Caco-2 (cell line): ENCODE measurements at regions not wholly inside any gene's neighbourhood (a gene's known extent, or its start where the extent isn't known, plus 50 kb on each side); places are given as distances from the start of the nearest gene placed in this dataset.

ENCODE experiments used
- BruUV-seq: library from RNA; stranded (reverse); fragments of 400-500 nt; replicated peaks from 2 replicates; lab custom pipeline; 2021; lab: Mats Ljungman, UMichigan
- CTCF ChIA-PET: fragments of 300-600 bp; sonication (Branson Sonifier 250); formaldehyde crosslinking; loops from one replicate; lab custom pipeline; 2022; ENCODE audit warnings: antibody characterized with exemption; lab: Charles Lee
- POLR2A ChIA-PET: fragments of 300-600 bp; sonication (Branson Sonifier 250); formaldehyde crosslinking; loops from one replicate; lab custom pipeline; 2022; ENCODE audit warnings: antibody characterized with exemption; lab: Charles Lee
- DNase-seq, 2 experiments: peaks; one replicate each; pipeline versions ENCODE4 v3.0.0 to v3.0.0-alpha.2; 2020 to 2022
- H3K27me3 ChIP-seq: replicated peaks from 2 replicates; pipeline ENCODE4 v1.6.0; 2011; ENCODE audit warnings: low read length; ENCODE audit not compliant: control insufficient read depth, insufficient read depth
- H3K36me3 ChIP-seq: 2 replicates; pipeline ENCODE4 v1.5.1; 2011; ENCODE audit warnings: low read length; ENCODE audit not compliant: control insufficient read depth, insufficient read depth
- H3K4me1 ChIP-seq: fragments of 250-450 bp; sonication (Bioruptor Pico); 2 replicates; pipeline ENCODE4 v1.5.1; 2020; ENCODE audit warnings: mild to moderate bottlenecking
- H3K4me3 ChIP-seq: 2 replicates; pipeline ENCODE4 v1.5.1; 2011; ENCODE audit warnings: low read depth, mild to moderate bottlenecking, control low read depth, low read length
- H3K9me3 ChIP-seq: fragments of 250-450 bp; sonication (Bioruptor Pico); 2 replicates; pipeline ENCODE4 v1.5.1; 2020; ENCODE audit warnings: mild to moderate bottlenecking, moderate library complexity
- H3K27ac Mint-ChIP-seq: one replicate; pipeline ENCODE4 v1.8.0; 2022; ENCODE audit warnings: mixed read lengths; ENCODE audit not compliant: unreplicated experiment
- H3K27me3 Mint-ChIP-seq: one replicate; pipeline ENCODE4 v1.8.0; 2022; ENCODE audit warnings: mixed read lengths; ENCODE audit not compliant: insufficient read depth, unreplicated experiment
- H3K36me3 Mint-ChIP-seq: one replicate; pipeline ENCODE4 v1.8.0; 2022; ENCODE audit warnings: mild to moderate bottlenecking, mixed read lengths; ENCODE audit not compliant: insufficient read depth, unreplicated experiment
- H3K4me1 Mint-ChIP-seq: one replicate; pipeline ENCODE4 v1.8.0; 2022; ENCODE audit warnings: low read depth, mixed read lengths; ENCODE audit not compliant: unreplicated experiment
- H3K4me3 Mint-ChIP-seq: one replicate; pipeline ENCODE4 v1.8.0; 2022; ENCODE audit warnings: mild to moderate bottlenecking, moderate library complexity, mixed read lengths; ENCODE audit not compliant: unreplicated experiment
- H3K9me3 Mint-ChIP-seq: one replicate; pipeline ENCODE4 v1.8.0; 2022; ENCODE audit warnings: mixed read lengths; ENCODE audit not compliant: unreplicated experiment
- CTCF ChIP-seq, 2 experiments: fragments of 200-600 bp in 1 of 2; IDR thresholded peaks; 1 replicate in 1 of 2; 2 replicates in 1 of 2; pipeline versions ENCODE4 v1.5.1 to v1.8.0; 2011 to 2022; ENCODE audit warnings: antibody characterized with exemption in 1 of 2, control low read depth in 1 of 2, inconsistent platforms in 1 of 2, low read depth in 1 of 2, low read length in 1 of 2, mild to moderate bottlenecking in 1 of 2, moderate library complexity in 1 of 2; ENCODE audit not compliant: insufficient read depth in 1 of 2, severe bottlenecking in 1 of 2, unreplicated experiment in 1 of 2
- intact Hi-C: fragments of 100-400 bp; cut with micrococcal nuclease; formaldehyde crosslinking; loops from one replicate; pipeline ENCODE4 v1.10.0; 2022; ENCODE audit not compliant: unreplicated experiment

DNA sequence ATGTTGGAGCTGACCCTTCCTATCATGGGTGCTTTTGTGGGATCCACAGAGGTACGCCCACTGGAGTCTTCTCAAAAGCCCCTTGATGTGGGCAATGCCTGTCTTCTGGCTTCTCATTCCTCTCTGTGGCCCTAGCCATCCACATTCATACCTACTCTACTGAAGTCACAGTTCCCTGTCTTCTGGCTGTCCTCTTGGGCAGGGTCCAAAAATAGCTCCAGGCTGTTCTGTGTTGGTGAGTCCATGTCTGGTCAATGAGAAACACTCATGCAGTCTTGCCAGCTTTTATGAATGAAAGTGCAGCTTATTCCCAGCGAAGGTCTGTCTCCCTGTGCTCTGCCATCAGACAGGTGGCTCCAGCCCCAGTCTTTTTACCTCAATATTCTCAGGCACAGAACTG lies 135.9 kb upstream of the MDM1 start:
- DNase-seq: no peak
- intact Hi-C loops: no loop called here
- Histone ChIP-seq H3K4me1 (no peaks in the 10 kb centered on the region), H3K9me3 (no peaks in the 10 kb centered on the region), H3K36me3 (no peaks in the 10 kb centered on the region), H3K27me3 (no peaks in the 10 kb centered on the region), H3K4me3 (no peak overlapping the region)
- no peaks in the 10 kb centered on the region for H3K36me3 Mint-ChIP-seq
- CTCF ChIA-PET: no interaction called here
- no peak overlapping the region for H3K27ac Mint-ChIP-seq
- H3K9me3 Mint-ChIP-seq: no peaks in the 10 kb centered on the region
- H3K4me1 Mint-ChIP-seq: peaks cover 6% of the 10 kb centered on the region
- BruUV-seq: no TSS peak
- H3K4me3 Mint-ChIP-seq: no peak overlapping the region
- POLR2A ChIA-PET: no interaction called here
- H3K27me3 Mint-ChIP-seq: no peaks in the 10 kb centered on the region
- TF ChIP-seq CTCF (IDR thresholded peaks at IDR 0.05; ENCODE audit: insufficient read depth in 1 of 2, low read depth in 1 of 2, low read length in 1 of 2, severe bottlenecking in 1 of 2, unreplicated experiment in 1 of 2): no peak

DNA sequence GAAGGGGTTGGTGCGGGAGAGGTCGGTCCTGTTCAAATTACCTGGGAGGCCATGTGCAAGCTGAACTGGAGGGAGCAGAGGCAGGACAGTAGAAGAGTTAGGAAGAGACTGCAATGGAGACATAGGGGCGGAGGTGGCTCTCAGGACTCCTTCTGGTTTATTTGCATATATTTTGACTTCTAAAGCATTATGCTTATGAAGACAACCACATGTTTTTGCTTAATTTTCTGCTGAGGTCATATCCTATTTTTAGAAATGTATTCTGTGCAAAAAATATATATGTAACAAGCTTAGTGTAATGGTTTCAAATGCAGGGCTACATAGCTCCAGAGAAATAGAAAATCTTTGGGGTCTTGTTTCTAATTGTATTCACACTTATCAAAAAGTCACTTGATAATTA lies 137.0 kb upstream of the MDM1 start:
- Mint-ChIP-seq H3K27ac (no peak overlapping the region), H3K4me1 (no peaks in the 10 kb centered on the region), H3K9me3 (no peaks in the 10 kb centered on the region), H3K4me3 (no peak overlapping the region), H3K36me3 (no peaks in the 10 kb centered on the region), H3K27me3 (no peaks in the 10 kb centered on the region)
- BruUV-seq: no TSS peak
- Histone ChIP-seq H3K36me3 (no peaks in the 10 kb centered on the region), H3K4me3 (no peak overlapping the region), H3K4me1 (no peaks in the 10 kb centered on the region), H3K27me3 (no peaks in the 10 kb centered on the region), H3K9me3 (no peaks in the 10 kb centered on the region)
- ChIA-PET POLR2A (no interaction called here), CTCF (no interaction called here)
- no peak for DNase-seq
- no peak for TF ChIP-seq CTCF (IDR thresholded peaks at IDR 0.05; ENCODE audit: insufficient read depth in 1 of 2, low read depth in 1 of 2, low read length in 1 of 2, severe bottlenecking in 1 of 2, unreplicated experiment in 1 of 2)
- intact Hi-C loops: no loop called here

DNA sequence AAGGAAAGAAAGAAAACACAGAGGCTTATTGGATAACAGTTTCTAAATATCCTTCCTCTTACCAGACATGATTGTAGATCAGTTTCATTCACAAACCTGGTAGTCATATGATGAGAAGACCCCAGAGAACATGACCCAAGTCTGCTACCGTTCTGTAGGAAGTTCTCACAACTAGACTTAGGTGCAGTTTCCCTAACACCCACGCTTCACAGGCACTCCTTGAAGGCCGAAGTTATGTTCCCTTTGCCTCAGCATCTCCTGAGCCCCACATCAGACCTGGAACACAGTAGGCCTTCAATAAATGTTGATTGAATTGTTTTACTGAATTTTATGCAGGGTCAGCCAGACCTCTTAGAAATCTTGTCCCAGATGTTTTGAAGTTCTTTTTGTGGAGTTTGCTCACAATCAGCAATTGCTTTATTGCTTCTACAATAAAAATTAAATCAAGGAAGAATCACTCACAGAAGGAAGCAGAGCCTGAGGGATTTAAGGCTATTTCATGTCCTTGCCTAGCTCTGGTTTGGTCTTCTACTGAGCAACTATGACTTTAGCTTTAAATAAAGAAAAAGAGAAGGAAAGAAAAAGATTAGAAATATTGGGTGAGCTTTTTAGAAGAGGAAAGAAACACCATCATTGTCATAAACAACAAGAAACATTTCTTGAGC lies 138.6 kb upstream of the MDM1 start:
- no peak for TF ChIP-seq CTCF (IDR thresholded peaks at IDR 0.05; ENCODE audit: insufficient read depth in 1 of 2, low read depth in 1 of 2, low read length in 1 of 2, severe bottlenecking in 1 of 2, unreplicated experiment in 1 of 2)
- no peak overlapping the region for H3K4me3 ChIP-seq
- no peaks in the 10 kb centered on the region for H3K27me3 ChIP-seq
- CTCF ChIA-PET: no interaction called here
- POLR2A ChIA-PET: no interaction called here
- no peaks in the 10 kb centered on the region for H3K27me3 Mint-ChIP-seq
- no peaks in the 10 kb centered on the region for H3K4me1 ChIP-seq
- H3K4me1 Mint-ChIP-seq: no peaks in the 10 kb centered on the region
- H3K9me3 Mint-ChIP-seq: no peaks in the 10 kb centered on the region
- H3K36me3 Mint-ChIP-seq: no peaks in the 10 kb centered on the region
- intact Hi-C loops: no loop called here
- no TSS peak for BruUV-seq
- H3K27ac Mint-ChIP-seq: no peak overlapping the region
- no peaks in the 10 kb centered on the region for H3K9me3 ChIP-seq
- H3K4me3 Mint-ChIP-seq: no peak overlapping the region
- no peak for DNase-seq
- no peaks in the 10 kb centered on the region for H3K36me3 ChIP-seq
